ENCODE measurements at regions not wholly inside any gene's neighbourhood (a gene's known extent, or its start where the extent isn't known, plus 50 kb on each side); places are given as distances from the start of the nearest gene placed in this dataset.
A peak's percentile ranks its signal among the peaks of the same experiment; 100 is the strongest.

GRCh38 chr14:26008290-26008689 lies 589.5 kb downstream of the NOVA1 start:
- no peak for DNase-seq

GRCh38 chr14:26004342-26004741 lies 593.5 kb downstream of the NOVA1 start:
- DNase-seq, result no peak

GRCh38 chr14:25993830-25994229 lies 604.0 kb downstream of the NOVA1 start:
- DNase-seq, result no peak

GRCh38 chr14:25988536-25988935 lies 609.3 kb downstream of the NOVA1 start:
- no peak for DNase-seq

GRCh38 chr14:25955772-25956171 lies 642.1 kb downstream of the NOVA1 start:
- DNase-seq, result no peak

GRCh38 chr14:25953532-25954139 lies 644.2 kb downstream of the NOVA1 start:
- peak in 6 of 56 donors; percentile 0 to 17 (median 4) for DNase-seq

GRCh38 chr14:25945746-25946145 lies 652.1 kb downstream of the NOVA1 start:
- DNase-seq, result no peak

- no peak for DNase-seq
These were observed 653.8 kb downstream of the NOVA1 start for GRCh38 chr14:25944020-25944419.

GRCh38 chr14:25943329-25943728 lies 654.5 kb downstream of the NOVA1 start:
- no peak for DNase-seq

GRCh38 chr14:25942090-25942489 lies 655.7 kb downstream of the NOVA1 start:
- DNase-seq, result no peak

GRCh38 chr14:25933731-25934130 lies 664.1 kb downstream of the NOVA1 start:
- DNase-seq, result no peak

GRCh38 chr14:25929881-25930615 lies 667.8 kb downstream of the NOVA1 start:
- DNase-seq, result no peak

- DNase-seq, result no peak
These were observed 686.0 kb downstream of the NOVA1 start for GRCh38 chr14:25911831-25912230.

GRCh38 chr14:25909045-25909747 lies 688.6 kb downstream of the NOVA1 start:
- no peak for DNase-seq

- no peak for DNase-seq
These were observed 689.4 kb downstream of the NOVA1 start for GRCh38 chr14:25908277-25909044.

- DNase-seq, result peak in 1 of 56 donors; percentile 1
These were observed 693.4 kb downstream of the NOVA1 start for GRCh38 chr14:25904446-25904845.

GRCh38 chr14:25899197-25899596 lies 698.6 kb downstream of the NOVA1 start:
- no peak for DNase-seq

- DNase-seq, result no peak
These were observed 701.1 kb downstream of the NOVA1 start for GRCh38 chr14:25896777-25897176.

GRCh38 chr14:25895740-25896139 lies 702.1 kb downstream of the NOVA1 start:
- no peak for DNase-seq

GRCh38 chr14:25887251-25887878 lies 710.5 kb downstream of the NOVA1 start:
- DNase-seq, result no peak

GRCh38 chr14:25884657-25885056 lies 713.2 kb downstream of the NOVA1 start:
- DNase-seq, result no peak

Data from amygdala (tissue), 56 donors.